Common myeloid progenitor, CD34-positive (primary cell): ENCODE measurements at regions not wholly inside any gene's neighbourhood (a gene's known extent, or its start where the extent isn't known, plus 50 kb on each side); places are given as distances from the start of the nearest gene placed in this dataset.

Experiments
- CTCF ChIA-PET: fragments of 350-600 bp; sonication (Branson Sonifier 250); formaldehyde crosslinking; loops from one replicate; lab custom pipeline; 2021; ENCODE audit warnings: antibody characterized with exemption; lab: Charles Lee
- POLR2A ChIA-PET: fragments of 350-600 bp; sonication (Branson Sonifier 250); formaldehyde crosslinking; loops from one replicate; lab custom pipeline; 2021; ENCODE audit warnings: antibody characterized with exemption; lab: Charles Lee
- DNase-seq, 3 donors: peaks; one replicate each; pipeline versions ENCODE4 v3.0.0 to v3.0.0-alpha.2; 2013
- H3K27ac ChIP-seq, 2 experiments: 1 replicate in 1 of 2; 2 replicates in 1 of 2; pipeline ENCODE4 v1.7.0; 2013; ENCODE audit warnings: inconsistent platforms in 2 of 2, low read length in 2 of 2, mild to moderate bottlenecking in 2 of 2, low read depth in 1 of 2, moderate library complexity in 1 of 2; ENCODE audit not compliant: severe bottlenecking in 2 of 2, insufficient read depth in 1 of 2, poor library complexity in 1 of 2
- H3K27me3 ChIP-seq, 5 experiments: replicated peaks in 2 of 5; 1 replicate in 3 of 5; 2 replicates in 2 of 5; pipeline versions ENCODE4 v1.6.1 to v1.7.0; 2013; ENCODE audit warnings: low read length in 4 of 5, mild to moderate bottlenecking in 2 of 5, moderate library complexity in 2 of 5, inconsistent platforms in 1 of 5; ENCODE audit not compliant: insufficient read depth in 5 of 5, control insufficient read depth in 4 of 5
- H3K36me3 ChIP-seq, 4 experiments: 1 replicate in 2 of 4; 2 replicates in 2 of 4; pipeline versions ENCODE4 v1.6.1 to v1.7.0; 2013; ENCODE audit warnings: low read length in 3 of 4, control low read depth in 1 of 4, mild to moderate bottlenecking in 1 of 4; ENCODE audit not compliant: control insufficient read depth in 4 of 4, insufficient read depth in 4 of 4
- H3K4me1 ChIP-seq, 4 experiments: 1 replicate in 3 of 4; 2 replicates in 1 of 4; pipeline versions ENCODE4 v1.6.1 to v1.7.1; 2013; ENCODE audit warnings: low read length in 3 of 4, mild to moderate bottlenecking in 3 of 4, control low read depth in 1 of 4, inconsistent platforms in 1 of 4, moderate library complexity in 1 of 4; ENCODE audit not compliant: control insufficient read depth in 4 of 4, insufficient read depth in 4 of 4; ENCODE audit errors: control extremely low read depth in 1 of 4
- H3K4me3 ChIP-seq, 7 experiments: 1 replicate in 4 of 7; 2 replicates in 3 of 7; pipeline versions ENCODE4 v1.5.1 to v1.7.0; 2013; ENCODE audit warnings: mild to moderate bottlenecking in 7 of 7, low read length in 6 of 7, moderate library complexity in 6 of 7, inconsistent platforms in 2 of 7, low read depth in 2 of 7, control low read depth in 1 of 7; ENCODE audit not compliant: insufficient read depth in 4 of 7, control insufficient read depth in 1 of 7; ENCODE audit errors: extremely low read depth in 1 of 7
- H3K9me3 ChIP-seq, 5 experiments: 1 replicate in 4 of 5; 2 replicates in 1 of 5; pipeline versions ENCODE4 v1.6.1 to v1.7.1; 2013; ENCODE audit warnings: low read length in 4 of 5, mild to moderate bottlenecking in 2 of 5, inconsistent platforms in 1 of 5, low read depth in 1 of 5, moderate library complexity in 1 of 5; ENCODE audit not compliant: control insufficient read depth in 4 of 5, insufficient read depth in 2 of 5; ENCODE audit errors: control extremely low read depth in 1 of 5
- WGBS: methylation state at CpG from one replicate; pipeline ENCODE4 v1.1.5; 2013; ENCODE audit not compliant: insufficient coverage; 5-methylcytosine and 5-hydroxymethylcytosine counted together

- WGBS: 67% methylated on average over 6 of the region's 7 CpGs
- CTCF ChIA-PET: no interaction called here
Measured at GRCh38 chr5:6225121-6225607, 153.2 kb downstream of the MED10 start.

GRCh38 chr5:6224406-6224805 is 153.9 kb downstream of the MED10 start:
- WGBS: 97% methylated on average over 4 of the region's 5 CpGs

More at GRCh38 chr5:6225121-6225607, 153.2 kb downstream of the MED10 start:
- POLR2A ChIA-PET: no interaction called here
- peaks cover 0 to 2% (median 0%) of the 10 kb centered on the region in 5 experiments for H3K27me3 ChIP-seq
- DNase-seq: no peak
- H3K4me1 ChIP-seq: peaks cover 0 to 12% (median 2%) of the 10 kb centered on the region in 4 experiments
- no peak overlapping the region for H3K27ac ChIP-seq
- no peak overlapping the region for H3K4me3 ChIP-seq
- H3K36me3 ChIP-seq: no peaks in the 10 kb centered on the region
- peaks cover 0 to 3% (median 0%) of the 10 kb centered on the region in 5 experiments for H3K9me3 ChIP-seq

GRCh38 chr5:6222899-6223298 is 155.4 kb downstream of the MED10 start:
- DNase-seq: no peak
- H3K27me3 ChIP-seq: no peaks in the 10 kb centered on the region

More at GRCh38 chr5:6224406-6224805, 153.9 kb downstream of the MED10 start:
- peaks cover 0 to 12% (median 3%) of the 10 kb centered on the region in 4 experiments for H3K4me1 ChIP-seq
- H3K36me3 ChIP-seq: no peaks in the 10 kb centered on the region
- H3K27me3 ChIP-seq: peaks cover 0 to 2% (median 0%) of the 10 kb centered on the region in 5 experiments
- H3K4me3 ChIP-seq: no peak overlapping the region
- POLR2A ChIA-PET: no interaction called here
- peaks cover 0 to 3% (median 0%) of the 10 kb centered on the region in 5 experiments for H3K9me3 ChIP-seq
- DNase-seq: no peak
- CTCF ChIA-PET: no interaction called here
- H3K27ac ChIP-seq: no peak overlapping the region

GRCh38 chr5:6222121-6222520 is 156.2 kb downstream of the MED10 start:
- Histone ChIP-seq H3K36me3 (no peaks in the 10 kb centered on the region), H3K27me3 (no peaks in the 10 kb centered on the region), H3K27ac (no peak overlapping the region), H3K4me3 (no peak overlapping the region), H3K4me1 (peaks cover 0 to 11% (median 3%) of the 10 kb centered on the region in 4 experiments), H3K9me3 (peaks cover 0 to 3% (median 0%) of the 10 kb centered on the region in 5 experiments)
- ChIA-PET CTCF (no interaction called here), POLR2A (no interaction called here)
- peak in 1 of 3 donors; percentile 2 for DNase-seq
- 51% methylated on average over 3 of the region's 7 CpGs for WGBS

More at GRCh38 chr5:6222899-6223298, 155.4 kb downstream of the MED10 start:
- Histone ChIP-seq H3K9me3 (peaks cover 0 to 3% (median 0%) of the 10 kb centered on the region in 5 experiments), H3K4me1 (peaks cover 0 to 11% (median 3%) of the 10 kb centered on the region in 4 experiments), H3K36me3 (no peaks in the 10 kb centered on the region), H3K4me3 (no peak overlapping the region), H3K27ac (no peak overlapping the region)
- POLR2A ChIA-PET: interaction anchor here (0.5 kb wide), 1 partner anchor 28 kb away, joined by 6 read pairs; no protein-coding TSS in a partner anchor
- CTCF ChIA-PET: no interaction called here
- 80% methylated on average over 1 of the region's 2 CpGs for WGBS

GRCh38 chr5:6221141-6221626 is 157.2 kb downstream of the MED10 start:
- Histone ChIP-seq H3K9me3 (peaks cover 0 to 3% (median 0%) of the 10 kb centered on the region in 5 experiments), H3K4me1 (peaks cover 0 to 11% (median 3%) of the 10 kb centered on the region in 4 experiments), H3K4me3 (no peak overlapping the region), H3K27me3 (no peaks in the 10 kb centered on the region), H3K27ac (no peak overlapping the region), H3K36me3 (no peaks in the 10 kb centered on the region)
- POLR2A ChIA-PET: no interaction called here
- CTCF ChIA-PET: no interaction called here
- DNase-seq: no peak
- 93% methylated on average over 6 of the region's 6 CpGs for WGBS

GRCh38 chr5:6220346-6221088 is 157.8 kb downstream of the MED10 start:
- POLR2A ChIA-PET: no interaction called here
- 39% methylated on average over 9 of the region's 15 CpGs for WGBS
- Histone ChIP-seq H3K4me1 (peaks cover 0 to 11% (median 3%) of the 10 kb centered on the region in 4 experiments), H3K4me3 (peak overlapping the region in 1 of 7 experiments; percentile 0), H3K9me3 (peaks cover 0 to 3% (median 0%) of the 10 kb centered on the region in 5 experiments), H3K27me3 (no peaks in the 10 kb centered on the region), H3K36me3 (no peaks in the 10 kb centered on the region), H3K27ac (no peak overlapping the region)
- CTCF ChIA-PET: no interaction called here
- peak in 2 of 3 donors; percentile 11 to 36 for DNase-seq

GRCh38 chr5:6218517-6218916 is 159.8 kb downstream of the MED10 start:
- no peak overlapping the region for H3K4me3 ChIP-seq
- no peak overlapping the region for H3K27ac ChIP-seq
- ChIA-PET POLR2A (no interaction called here), CTCF (no interaction called here)
- no peaks in the 10 kb centered on the region for H3K9me3 ChIP-seq
- peaks cover 0 to 11% (median 3%) of the 10 kb centered on the region in 4 experiments for H3K4me1 ChIP-seq
- no peaks in the 10 kb centered on the region for H3K27me3 ChIP-seq
- no peaks in the 10 kb centered on the region for H3K36me3 ChIP-seq
- no peak for DNase-seq
- 89% methylated on average over 6 of the region's 6 CpGs for WGBS
